NCI-H2081 (cell line): ENCODE measurements at regions not wholly inside any gene's neighbourhood (a gene's known extent, or its start where the extent isn't known, plus 50 kb on each side); places are given as distances from the start of the nearest gene placed in this dataset.
"Not testable (repeated sequence)": the region's sequence is repeated elsewhere in the genome, so short reads cannot be mapped to it uniquely, and the experiment has no call there.

ENCODE experiments used
- DNase-seq, 2 experiments: peaks; one replicate each; lab custom pipeline; 2025; lab: John Stamatoyannopoulos, UW

DNA sequence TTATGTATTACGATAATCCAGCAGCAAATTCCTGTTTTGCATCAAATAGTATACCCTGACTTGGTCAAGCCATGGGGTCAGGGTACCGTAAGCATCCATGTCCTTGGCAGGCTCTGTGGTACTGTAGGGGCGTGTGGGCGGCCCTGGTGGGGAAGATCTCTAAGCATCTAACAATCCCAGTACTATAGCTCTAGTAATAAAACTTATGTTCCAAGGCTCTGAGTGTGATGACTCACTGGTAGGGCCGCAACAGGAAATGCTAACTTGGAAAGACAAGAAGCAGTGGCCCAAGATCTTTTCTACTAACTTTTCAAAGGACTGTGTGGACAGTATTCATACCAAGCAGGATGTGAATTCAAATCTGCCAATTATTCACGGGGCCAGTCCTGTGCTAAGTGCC, 63.8 kb downstream of the CLEC18A start:
- not testable (repeated sequence) for DNase-seq

DNA sequence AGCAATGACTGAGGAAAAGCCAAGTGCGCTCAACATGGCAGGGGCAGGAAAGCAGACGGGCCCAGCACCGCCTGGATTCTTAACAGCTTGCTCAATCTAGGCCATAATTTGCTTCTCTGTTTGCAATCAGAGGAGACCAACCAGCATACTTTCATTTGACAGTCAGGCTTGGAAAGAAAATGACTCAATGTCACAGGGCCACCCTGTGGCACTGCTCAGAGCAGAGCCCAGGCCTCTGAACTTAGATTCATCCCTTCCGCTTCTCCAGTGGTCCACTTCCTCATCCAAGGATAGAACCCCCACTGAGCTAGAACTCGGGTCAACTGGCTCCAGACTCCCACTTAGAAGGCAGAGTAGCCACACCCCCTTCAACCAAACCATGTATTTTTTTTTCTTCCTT, 65.6 kb downstream of the CLEC18A start:
- not testable (repeated sequence) for DNase-seq

GRCh38 chr16:70018254-70018653, 67.1 kb downstream of the CLEC18A start:
- peak in 1 of 2 experiments; percentile 20 for DNase-seq

- not testable (repeated sequence) for DNase-seq
These were observed 72.1 kb downstream of the CLEC18A start for GRCh38 chr16:70023207-70023606.

DNA sequence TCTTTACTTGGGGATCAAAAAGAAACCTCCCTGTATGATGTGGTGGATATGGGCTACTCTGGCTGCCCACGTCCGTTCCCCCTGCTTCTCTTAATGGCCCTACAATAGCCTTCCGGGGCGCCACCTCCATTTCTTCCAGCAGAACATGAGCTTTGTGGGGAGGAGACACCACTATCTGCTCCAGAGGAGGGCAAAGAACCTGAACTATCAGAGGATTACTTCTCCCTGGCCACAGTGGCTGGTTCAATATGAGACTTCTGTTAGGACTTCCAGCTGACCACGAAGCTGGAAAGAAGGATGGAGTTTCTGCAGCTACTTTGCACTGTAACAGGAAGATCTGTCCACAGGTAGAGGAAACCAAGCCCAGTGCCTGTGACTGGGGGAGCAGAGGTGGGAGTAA, 72.8 kb downstream of the CLEC18A start:
- DNase-seq: not testable (repeated sequence)

DNA sequence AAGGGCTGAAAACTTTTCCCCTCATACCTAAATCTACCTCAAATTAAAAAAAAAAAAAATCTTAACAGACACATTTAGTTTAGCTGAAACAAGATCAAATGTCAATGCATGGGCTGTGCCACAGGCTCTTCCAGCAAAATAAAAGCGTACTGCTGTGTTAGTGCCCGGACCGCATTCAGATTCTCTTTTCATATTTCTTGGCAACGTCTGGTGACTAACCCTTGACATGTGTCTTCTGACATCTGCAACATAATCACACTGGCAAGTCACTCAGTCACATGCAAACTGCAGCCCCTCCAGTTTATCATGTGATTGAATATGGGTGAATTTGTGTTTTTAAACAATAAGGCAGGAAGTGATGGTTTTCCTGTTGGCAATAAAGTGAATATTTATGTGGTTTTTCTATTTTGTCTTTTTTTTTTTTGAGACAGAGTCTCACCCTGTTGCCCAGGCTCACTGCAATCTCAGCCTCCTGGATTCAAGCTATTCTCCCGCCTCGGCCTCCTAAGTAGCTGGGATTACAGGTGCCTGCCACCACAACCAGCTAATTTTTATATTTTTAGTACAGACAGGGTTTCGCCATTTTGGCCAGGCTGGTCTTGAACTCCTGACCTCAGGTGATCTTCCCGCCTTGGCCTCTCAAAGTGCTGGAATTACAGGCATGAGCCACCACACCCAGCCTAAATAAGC, 75.2 kb downstream of the CLEC18A start:
- DNase-seq: not testable (repeated sequence)

DNA sequence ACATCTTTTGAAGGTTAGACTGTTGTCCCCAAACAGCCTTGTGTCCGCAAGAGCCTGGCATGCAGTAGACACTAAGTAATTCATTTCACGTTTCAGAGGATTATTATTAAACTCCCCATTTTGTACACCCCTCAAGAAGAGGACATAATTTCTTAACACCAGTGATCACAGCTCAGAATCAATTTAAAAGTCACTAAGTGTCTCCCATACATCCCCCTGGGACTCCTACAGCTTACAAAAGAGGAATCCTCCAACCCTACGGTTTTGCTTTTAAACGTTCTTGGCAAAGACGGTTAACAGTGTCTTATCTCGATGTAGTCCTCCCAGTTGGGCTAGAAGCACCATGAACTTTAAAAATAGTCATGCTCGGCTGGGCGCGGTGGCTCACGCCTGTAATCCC, 81.2 kb upstream of the PDPR start:
- not testable (repeated sequence) for DNase-seq

DNA sequence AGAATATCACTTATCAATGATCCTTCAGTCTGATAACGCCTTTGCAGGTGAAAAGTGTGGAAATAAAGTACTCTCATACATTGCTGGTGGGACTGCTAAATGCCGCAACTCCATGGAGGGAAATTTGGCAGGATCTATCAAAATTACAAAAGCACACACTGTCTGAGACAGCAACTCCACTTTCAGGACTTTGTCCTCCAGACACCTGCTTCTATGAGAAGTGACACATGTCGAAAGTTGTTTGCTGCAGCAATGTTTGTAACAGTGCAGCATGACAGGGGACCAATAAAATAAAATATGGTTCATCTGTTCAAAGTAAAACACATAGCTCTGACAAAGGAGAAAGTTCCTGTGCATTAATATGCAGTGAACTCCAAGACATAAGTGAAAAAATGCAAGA, 76.2 kb upstream of the PDPR start:
- DNase-seq: not testable (repeated sequence)

- not testable (repeated sequence) for DNase-seq
These were observed 73.6 kb upstream of the PDPR start for GRCh38 chr16:70040554-70040953.

GRCh38 chr16:70043538-70044067, 70.5 kb upstream of the PDPR start:
- not testable (repeated sequence) for DNase-seq

DNA sequence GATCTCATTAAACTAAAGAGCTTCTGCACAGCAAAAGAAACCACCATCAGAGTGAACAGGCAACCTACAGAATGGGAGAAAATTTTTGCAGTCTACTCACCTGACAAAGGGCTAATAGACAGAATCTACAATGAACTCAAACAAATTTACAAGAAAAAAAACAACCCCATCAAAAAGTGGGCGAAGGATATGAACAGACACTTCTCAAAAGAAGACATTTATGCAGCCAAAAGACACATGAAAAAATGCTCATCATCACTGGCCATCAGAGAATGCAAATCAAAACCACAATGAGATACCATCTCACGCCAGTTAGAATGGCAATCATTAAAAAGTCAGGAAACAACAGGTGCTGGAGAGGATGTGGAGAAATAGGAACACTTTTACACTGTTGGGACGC, 67.6 kb upstream of the PDPR start:
- DNase-seq: not testable (repeated sequence)

DNA sequence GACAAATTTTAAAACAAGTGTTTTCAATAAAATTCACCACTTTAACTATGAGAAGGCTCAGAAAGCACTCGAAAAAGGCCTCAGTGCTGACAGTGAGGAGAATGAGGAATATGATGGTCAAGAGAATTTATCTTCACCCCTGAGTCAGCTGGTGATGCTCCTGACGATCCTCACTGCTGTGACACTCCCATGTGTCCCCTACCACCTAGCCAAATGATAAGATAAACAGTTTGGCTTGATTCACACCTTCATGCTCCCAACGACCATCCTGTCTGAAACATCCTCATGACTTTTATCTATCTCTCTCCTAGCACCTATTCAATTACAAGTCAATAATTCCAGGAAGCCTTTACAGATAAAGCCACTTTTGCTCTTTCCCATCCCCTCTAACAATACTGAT, 66.0 kb upstream of the PDPR start:
- DNase-seq: not testable (repeated sequence)

DNA sequence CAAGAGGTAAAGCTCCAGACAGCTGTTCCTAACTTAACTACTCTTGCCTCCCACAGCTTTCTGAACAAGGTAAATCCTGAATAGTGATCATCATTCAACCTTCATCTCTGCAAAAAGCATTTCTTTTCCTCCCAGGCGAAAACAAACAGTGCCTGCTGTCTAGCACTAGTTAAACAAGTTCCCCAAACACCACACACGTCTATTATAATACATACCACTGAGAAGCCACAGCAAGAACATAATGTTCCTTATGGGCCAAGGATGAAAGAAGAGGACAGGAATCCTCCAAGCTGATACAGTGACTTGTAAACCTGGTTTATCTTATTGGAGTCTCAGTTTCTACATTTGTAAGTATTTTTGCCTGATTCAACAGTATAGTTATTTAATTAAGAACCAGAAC, 56.1 kb upstream of the PDPR start:
- not testable (repeated sequence) for DNase-seq

GRCh38 chr16:70059429-70059828, 54.7 kb upstream of the PDPR start:
- not testable (repeated sequence) for DNase-seq

DNA sequence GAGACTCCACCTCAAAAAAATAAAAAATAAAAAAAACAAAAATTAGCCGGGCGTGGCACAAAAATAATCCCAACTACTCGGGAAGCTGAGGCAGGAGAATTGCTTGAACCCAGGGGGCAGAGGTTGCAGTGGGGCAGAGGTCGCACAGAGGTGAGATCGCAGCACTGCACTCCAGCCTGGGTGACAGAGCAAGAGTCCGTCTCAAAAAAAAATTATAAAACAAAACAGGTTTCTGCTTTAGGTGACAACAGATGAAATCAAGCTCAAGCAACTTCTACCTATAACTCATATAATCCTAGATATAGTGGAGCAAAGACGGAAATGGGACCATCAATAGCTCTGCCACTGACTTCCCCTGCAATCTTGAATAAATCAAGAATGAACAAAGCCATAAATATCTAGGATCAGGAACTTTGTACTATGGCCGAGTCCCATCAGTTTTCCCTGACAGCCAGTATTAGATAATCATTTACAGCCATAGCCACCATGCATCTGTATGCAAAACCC, 53.6 kb upstream of the PDPR start:
- DNase-seq: not testable (repeated sequence)

DNA sequence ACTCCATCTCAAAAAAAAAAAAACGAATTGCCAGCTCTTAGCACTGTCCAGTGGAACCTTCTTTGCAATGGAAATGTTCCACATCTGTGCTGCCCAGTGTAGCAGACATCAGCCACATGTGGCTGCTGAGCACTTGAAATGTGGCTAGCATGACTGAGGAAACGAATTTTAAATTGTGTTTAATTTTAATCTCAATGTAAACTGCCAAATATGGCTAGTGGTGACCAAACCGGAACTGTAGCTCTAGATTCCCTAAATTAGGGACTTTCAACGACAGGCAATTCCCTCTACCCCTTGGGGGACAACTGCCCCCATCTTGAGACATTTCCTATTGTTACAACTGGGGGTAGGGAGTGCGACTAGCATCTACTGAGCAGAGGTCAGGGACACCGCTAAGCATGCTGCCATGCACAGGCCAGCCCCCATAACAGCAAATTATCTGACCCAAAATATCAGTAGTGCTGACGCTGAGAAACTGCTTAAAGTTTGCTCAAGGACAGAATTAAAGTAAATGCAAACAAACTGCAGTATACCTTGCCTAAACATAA, 52.4 kb upstream of the PDPR start:
- DNase-seq: not testable (repeated sequence)

DNA sequence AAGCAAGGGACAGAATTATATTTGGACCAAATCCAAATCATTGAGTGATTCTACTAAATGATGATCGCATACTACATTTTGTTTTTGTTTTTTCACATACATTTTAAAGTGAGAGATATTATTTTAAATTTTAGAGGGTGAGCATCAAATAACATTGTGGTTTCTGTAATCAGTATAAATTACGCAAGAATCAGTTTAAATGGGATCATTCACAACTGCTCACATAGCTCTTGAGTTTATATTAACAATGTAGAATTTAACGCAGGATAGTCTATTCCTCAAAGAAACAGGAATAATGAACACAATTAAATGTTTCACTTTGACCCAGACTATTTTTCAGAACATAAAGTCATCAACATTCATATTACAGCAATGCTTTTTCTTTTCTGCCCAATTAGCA, 51.2 kb upstream of the PDPR start:
- DNase-seq: not testable (repeated sequence)
